Cardiac muscle cell (in vitro differentiated cells and primary cell): ENCODE measurements at regions not wholly inside any gene's neighbourhood (a gene's known extent, or its start where the extent isn't known, plus 50 kb on each side); places are given as distances from the start of the nearest gene placed in this dataset.

ENCODE experiments used
- DNase-seq, 2 donors: peaks; one replicate each; pipeline versions ENCODE4 v3.0.0 to v3.0.0-alpha.2; 2010 to 2017; ENCODE audit warnings: low read depth in 1 of 2, low spot score in 1 of 2
- H3K27ac ChIP-seq: fragments of 200-600 bp; sonication (generic); 2 replicates; pipeline ENCODE4 v1.5.1; 2016
- H3K27me3 ChIP-seq: fragments of 200-600 bp; sonication (generic); 2 replicates; pipeline ENCODE4 v1.6.0; 2016; ENCODE audit warnings: control low read depth
- H3K36me3 ChIP-seq: fragments of 200-600 bp; sonication (generic); 2 replicates; pipeline ENCODE4 v1.5.1; 2016; ENCODE audit warnings: control low read depth
- H3K4me1 ChIP-seq: fragments of 200-600 bp; sonication (generic); 2 replicates; pipeline ENCODE4 v1.8.1; 2017; ENCODE audit warnings: low read depth, mild to moderate bottlenecking, mixed run types
- H3K4me3 ChIP-seq: fragments of 200-600 bp; sonication (generic); 2 replicates; pipeline ENCODE4 v1.5.1; 2016; ENCODE audit warnings: mild to moderate bottlenecking
- H3K9me3 ChIP-seq: fragments of 200-600 bp; sonication (generic); 2 replicates; pipeline ENCODE4 v1.5.1; 2017; ENCODE audit warnings: low read depth, mild to moderate bottlenecking, control low read depth
- CTCF ChIP-seq: IDR thresholded peaks from 2 replicates; pipeline ENCODE4 v1.5.1; 2012; ENCODE audit warnings: low read depth, mild to moderate bottlenecking, low read length

GRCh38 chr18:43588838-43589237 is 311.5 kb upstream of the SYT4 start:
- Histone ChIP-seq H3K4me3 (no peak overlapping the region), H3K9me3 (no peaks in the 10 kb centered on the region), H3K27ac (no peak overlapping the region), H3K4me1 (no peaks in the 10 kb centered on the region), H3K27me3 (no peaks in the 10 kb centered on the region), H3K36me3 (no peaks in the 10 kb centered on the region)
- DNase-seq, result no peak
- no peak for TF ChIP-seq CTCF

- H3K4me3 ChIP-seq, result no peak overlapping the region
- no peak for DNase-seq
- TF ChIP-seq CTCF, result no peak
- H3K36me3 ChIP-seq, result no peaks in the 10 kb centered on the region
- no peaks in the 10 kb centered on the region for H3K4me1 ChIP-seq
- no peaks in the 10 kb centered on the region for H3K27me3 ChIP-seq
- H3K27ac ChIP-seq, result no peak overlapping the region
- no peaks in the 10 kb centered on the region for H3K9me3 ChIP-seq
These were observed 312.4 kb upstream of the SYT4 start for GRCh38 chr18:43589611-43590151.

- Histone ChIP-seq H3K27ac (no peak overlapping the region), H3K4me3 (no peak overlapping the region), H3K36me3 (no peaks in the 10 kb centered on the region), H3K4me1 (no peaks in the 10 kb centered on the region), H3K9me3 (no peaks in the 10 kb centered on the region), H3K27me3 (no peaks in the 10 kb centered on the region)
- TF ChIP-seq CTCF, result no peak
- no peak for DNase-seq
These were observed 313.1 kb upstream of the SYT4 start for GRCh38 chr18:43590182-43590903.

GRCh38 chr18:43592269-43592668 is 315.0 kb upstream of the SYT4 start:
- Histone ChIP-seq H3K4me1 (no peaks in the 10 kb centered on the region), H3K27me3 (no peaks in the 10 kb centered on the region), H3K4me3 (no peak overlapping the region), H3K9me3 (no peaks in the 10 kb centered on the region), H3K36me3 (no peaks in the 10 kb centered on the region), H3K27ac (no peak overlapping the region)
- TF ChIP-seq CTCF, result no peak
- no peak for DNase-seq

GRCh38 chr18:43596105-43596712 is 318.9 kb upstream of the SYT4 start:
- peak; percentile 43 to 46 for DNase-seq

More at GRCh38 chr18:43596105-43596712, 318.9 kb upstream of the SYT4 start:
- Histone ChIP-seq H3K27me3 (no peaks in the 10 kb centered on the region), H3K4me3 (no peak overlapping the region), H3K36me3 (no peaks in the 10 kb centered on the region), H3K4me1 (no peaks in the 10 kb centered on the region), H3K9me3 (no peaks in the 10 kb centered on the region), H3K27ac (no peak overlapping the region)
- TF ChIP-seq CTCF, result peak; percentile 55
